A549 (cell line): ENCODE measurements at regions not wholly inside any gene's neighbourhood (a gene's known extent, or its start where the extent isn't known, plus 50 kb on each side); places are given as distances from the start of the nearest gene placed in this dataset.

ENCODE experiments used
- POLR2A ChIP-seq: IDR thresholded peaks from 2 replicates; pipeline ENCODE4 v1.6.1; 2012; ENCODE audit warnings: mild to moderate bottlenecking, low read length
- RFX5 ChIP-seq: fragments of 450-650 bp; IDR thresholded peaks from 2 replicates; pipeline ENCODE4 v1.7.1; 2014; ENCODE audit warnings: antibody characterized with exemption, mild to moderate bottlenecking, moderate library complexity
- TF ChIP-seq, protein P1 (sequence below): fragments of >200 bp; sonication (Bioruptor Twin); formaldehyde crosslinking; IDR thresholded peaks from 3 replicates; pipeline ENCODE4 v1.5.1; 2016

DNA sequence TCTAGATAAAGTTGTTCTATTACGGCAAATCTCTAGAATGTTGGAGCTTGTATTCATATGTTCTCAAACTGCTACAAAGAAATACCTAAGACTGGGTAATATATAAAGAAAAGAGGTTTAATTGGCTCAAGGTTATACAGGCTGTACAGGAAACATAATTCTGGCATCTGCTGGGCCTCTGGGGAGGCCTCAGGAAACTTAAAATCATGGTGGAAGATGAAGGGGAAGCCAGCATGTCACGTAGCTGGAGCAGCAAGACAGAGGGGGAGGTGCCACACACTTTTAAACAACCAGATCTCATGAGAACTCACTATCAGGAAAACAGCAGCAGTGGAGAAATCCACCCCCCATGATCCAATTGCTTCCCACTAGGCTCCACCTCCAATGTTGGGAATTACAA, 390.4 kb upstream of the ADGRL4 start:
- TF ChIP-seq, protein P1, sequence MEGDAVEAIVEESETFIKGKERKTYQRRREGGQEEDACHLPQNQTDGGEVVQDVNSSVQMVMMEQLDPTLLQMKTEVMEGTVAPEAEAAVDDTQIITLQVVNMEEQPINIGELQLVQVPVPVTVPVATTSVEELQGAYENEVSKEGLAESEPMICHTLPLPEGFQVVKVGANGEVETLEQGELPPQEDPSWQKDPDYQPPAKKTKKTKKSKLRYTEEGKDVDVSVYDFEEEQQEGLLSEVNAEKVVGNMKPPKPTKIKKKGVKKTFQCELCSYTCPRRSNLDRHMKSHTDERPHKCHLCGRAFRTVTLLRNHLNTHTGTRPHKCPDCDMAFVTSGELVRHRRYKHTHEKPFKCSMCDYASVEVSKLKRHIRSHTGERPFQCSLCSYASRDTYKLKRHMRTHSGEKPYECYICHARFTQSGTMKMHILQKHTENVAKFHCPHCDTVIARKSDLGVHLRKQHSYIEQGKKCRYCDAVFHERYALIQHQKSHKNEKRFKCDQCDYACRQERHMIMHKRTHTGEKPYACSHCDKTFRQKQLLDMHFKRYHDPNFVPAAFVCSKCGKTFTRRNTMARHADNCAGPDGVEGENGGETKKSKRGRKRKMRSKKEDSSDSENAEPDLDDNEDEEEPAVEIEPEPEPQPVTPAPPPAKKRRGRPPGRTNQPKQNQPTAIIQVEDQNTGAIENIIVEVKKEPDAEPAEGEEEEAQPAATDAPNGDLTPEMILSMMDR, result no peak
- no peak for TF ChIP-seq RFX5
- no peak for TF ChIP-seq POLR2A
